ENCODE measurements at regions not wholly inside any gene's neighbourhood (a gene's known extent, or its start where the extent isn't known, plus 50 kb on each side); places are given as distances from the start of the nearest gene placed in this dataset.
"Not testable (repeated sequence)": the region's sequence is repeated elsewhere in the genome, so short reads cannot be mapped to it uniquely, and the experiment has no call there.

DNA sequence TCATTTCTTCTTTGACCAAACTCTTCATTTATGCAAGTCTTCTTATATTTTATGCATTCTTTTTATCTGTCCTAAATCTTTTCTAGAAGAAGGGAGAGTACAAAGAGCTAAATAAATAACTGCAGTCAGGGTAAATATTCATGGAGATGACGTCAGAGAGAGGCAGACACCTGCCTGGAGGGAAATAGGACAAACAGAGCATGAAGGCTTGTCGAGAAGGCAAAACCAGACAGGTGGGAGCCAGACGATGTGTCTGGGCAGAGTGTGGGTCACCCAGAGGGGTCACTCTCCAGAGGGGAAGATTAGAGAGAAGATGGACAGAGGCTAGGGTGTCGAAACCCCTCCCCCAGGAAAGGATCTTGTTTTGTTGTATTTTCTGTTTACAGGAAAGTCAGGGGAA lies 78.3 kb upstream of the RPL38 start:
- DNase-seq, result no peak
- in situ Hi-C loops (cut with MboI; ENCODE audit: low pct_unique_long_range_greater_than_20kb, low sequenced_read_pairs), result no loop called here

DNA sequence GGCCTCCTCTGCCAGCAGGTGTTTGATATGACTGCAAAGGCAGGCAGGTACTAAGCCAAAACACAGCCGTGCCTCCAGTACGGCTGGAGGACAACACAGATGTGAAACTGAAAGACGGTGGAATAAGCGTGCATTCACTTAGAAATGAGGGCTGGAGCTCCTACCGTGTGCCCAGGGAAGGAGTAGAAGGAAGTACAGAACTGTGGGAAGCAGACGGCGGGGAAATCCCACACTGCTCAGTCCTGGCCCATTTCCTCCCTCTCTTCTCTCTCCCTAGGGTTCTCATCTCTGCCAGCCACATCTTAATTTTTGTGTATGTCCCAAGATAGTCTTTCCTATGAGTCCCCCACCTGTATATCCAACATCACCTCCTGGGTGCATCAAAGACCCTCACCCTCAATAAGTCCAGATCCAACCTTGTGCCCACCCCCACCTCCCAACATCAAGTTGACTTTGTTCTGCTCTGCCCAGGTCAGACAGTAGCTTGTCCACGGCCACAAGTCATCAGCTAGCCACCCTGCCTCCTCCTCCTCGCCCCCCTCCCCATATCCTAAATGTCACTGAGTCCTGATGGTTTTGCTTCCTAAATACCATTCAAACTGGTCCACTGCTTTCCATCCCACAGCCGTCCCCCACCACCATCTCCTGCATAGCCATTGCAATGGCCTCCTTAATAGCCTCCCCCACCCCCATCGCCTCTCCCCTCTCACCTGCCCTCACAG lies 77.1 kb upstream of the RPL38 start:
- no peak for DNase-seq
- in situ Hi-C loops (cut with MboI; ENCODE audit: low pct_unique_long_range_greater_than_20kb, low sequenced_read_pairs), result no loop called here

DNA sequence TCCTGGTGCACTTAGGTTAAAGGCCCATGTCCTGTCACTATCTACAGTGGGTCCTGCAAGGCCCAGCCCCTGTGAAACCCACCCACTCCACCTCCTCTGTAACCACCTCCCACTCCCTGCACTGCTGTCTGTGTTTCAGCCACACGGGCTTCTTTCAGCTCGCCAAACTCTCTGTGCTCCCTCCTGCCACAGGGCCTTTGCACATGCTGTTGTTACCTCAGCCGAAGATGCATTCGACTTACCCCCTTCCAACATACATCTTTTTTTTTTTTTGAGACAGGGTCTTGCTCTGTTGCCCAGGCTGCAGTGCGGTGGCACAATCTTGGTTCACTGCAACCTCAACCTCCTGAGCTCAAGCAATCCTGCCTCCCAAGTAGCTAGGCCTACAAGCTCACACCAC lies 76.5 kb upstream of the RPL38 start:
- in situ Hi-C loops (cut with MboI; ENCODE audit: low pct_unique_long_range_greater_than_20kb, low sequenced_read_pairs), result no loop called here
- no peak for DNase-seq

DNA sequence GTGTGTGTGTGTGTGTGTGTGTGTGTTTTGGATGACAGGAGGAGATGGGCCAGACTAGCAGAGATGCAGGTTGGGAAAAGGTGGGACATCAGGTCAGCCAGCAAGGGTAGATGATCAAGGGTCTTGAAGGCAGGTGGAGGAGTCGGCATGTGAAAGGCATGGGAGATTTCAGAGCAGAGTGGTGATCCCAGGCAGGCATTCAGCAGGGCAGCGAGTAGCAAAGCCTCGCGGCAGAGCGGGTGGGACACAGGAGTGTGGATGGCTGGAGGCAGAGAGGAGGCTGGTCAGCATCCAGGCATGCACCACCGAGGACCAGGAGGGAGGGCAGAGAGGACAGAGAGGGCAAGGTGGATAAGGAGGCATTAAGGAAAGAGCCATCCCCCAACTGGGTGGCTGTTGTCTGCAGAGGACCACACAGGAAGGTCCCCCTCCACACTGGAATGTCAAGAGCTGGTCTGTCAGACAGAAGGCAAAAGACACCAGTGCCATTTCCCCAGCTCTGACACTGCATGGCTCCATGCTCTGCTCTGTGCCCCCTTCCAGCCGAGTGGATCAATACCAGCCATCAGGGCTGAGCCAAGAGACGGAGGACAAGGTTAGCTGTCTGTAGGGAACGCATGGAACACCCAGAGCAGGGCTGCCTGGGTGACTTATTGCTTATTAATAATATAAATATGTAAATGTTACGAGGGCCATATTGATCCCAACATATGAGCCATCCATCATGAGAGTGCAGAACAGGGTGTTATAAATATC lies 74.8 kb upstream of the RPL38 start:
- in situ Hi-C loops (cut with MboI; ENCODE audit: low pct_unique_long_range_greater_than_20kb, low sequenced_read_pairs), result no loop called here
- no peak for DNase-seq

DNA sequence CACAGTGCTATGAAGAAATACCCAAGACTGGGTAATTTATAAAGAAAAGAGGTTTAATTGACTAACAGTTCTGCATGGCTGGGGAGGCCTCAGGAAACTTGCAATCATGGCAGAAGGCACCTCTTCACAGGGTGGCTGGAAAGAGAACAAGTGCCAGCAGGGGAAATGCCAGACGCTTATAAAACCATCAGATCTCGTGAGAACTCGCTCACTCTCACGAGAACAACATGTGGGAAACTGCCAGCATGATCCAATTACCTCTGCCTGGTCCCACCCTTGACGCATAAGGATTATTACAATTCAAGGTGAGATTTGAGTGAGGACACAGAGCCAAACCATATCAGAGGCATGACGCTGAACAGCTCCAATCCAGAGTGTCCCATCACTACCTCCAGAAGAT lies 73.7 kb upstream of the RPL38 start:
- DNase-seq; in situ Hi-C loops (cut with MboI; ENCODE audit: low pct_unique_long_range_greater_than_20kb, low sequenced_read_pairs): not testable (repeated sequence)

DNA sequence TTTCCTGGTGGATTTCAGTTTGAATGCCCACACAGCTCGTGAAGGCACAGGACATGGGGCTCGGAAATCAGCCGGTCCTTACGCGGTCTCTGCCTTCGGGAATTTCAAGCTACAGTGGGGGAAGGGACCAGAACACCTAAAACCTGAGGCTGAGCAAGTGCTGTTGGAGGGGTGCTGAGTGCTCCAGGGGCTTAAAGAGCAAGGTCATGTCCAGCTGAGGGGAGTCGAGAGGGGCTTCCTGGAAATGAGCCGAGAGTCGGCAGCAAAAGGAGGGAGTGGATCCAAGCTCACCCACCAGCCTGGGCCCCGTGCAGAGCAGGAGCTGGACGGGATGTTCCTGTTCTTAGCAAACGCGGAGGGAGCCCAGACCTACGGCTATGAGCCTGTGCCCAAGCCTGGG lies 73.2 kb upstream of the RPL38 start:
- in situ Hi-C loops (cut with MboI; ENCODE audit: low pct_unique_long_range_greater_than_20kb, low sequenced_read_pairs), result no loop called here

DNA sequence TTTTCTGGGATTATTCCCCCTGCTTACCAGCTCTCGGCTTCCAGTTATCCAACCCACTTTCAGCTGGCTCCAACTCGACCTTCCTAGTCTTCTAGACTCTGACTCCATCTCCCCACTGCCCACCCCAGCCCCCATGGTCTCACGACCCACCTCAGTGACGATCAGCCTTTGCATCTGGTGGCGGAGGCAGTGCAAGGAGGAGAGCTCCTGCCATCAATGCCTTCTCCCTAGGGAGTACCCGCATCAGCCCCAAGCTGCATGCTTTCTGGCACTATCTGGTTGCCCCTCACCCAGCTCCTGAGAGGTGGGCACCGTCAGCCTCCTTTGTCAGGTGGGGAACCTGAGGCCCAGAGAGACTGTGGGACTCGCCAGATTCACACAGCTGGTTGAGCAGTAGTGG lies 72.6 kb upstream of the RPL38 start:
- no peak for DNase-seq
- in situ Hi-C loops (cut with MboI; ENCODE audit: low pct_unique_long_range_greater_than_20kb, low sequenced_read_pairs), result no loop called here

More for the DNA sequence above, 73.2 kb upstream of the RPL38 start:
- no peak for DNase-seq

DNA sequence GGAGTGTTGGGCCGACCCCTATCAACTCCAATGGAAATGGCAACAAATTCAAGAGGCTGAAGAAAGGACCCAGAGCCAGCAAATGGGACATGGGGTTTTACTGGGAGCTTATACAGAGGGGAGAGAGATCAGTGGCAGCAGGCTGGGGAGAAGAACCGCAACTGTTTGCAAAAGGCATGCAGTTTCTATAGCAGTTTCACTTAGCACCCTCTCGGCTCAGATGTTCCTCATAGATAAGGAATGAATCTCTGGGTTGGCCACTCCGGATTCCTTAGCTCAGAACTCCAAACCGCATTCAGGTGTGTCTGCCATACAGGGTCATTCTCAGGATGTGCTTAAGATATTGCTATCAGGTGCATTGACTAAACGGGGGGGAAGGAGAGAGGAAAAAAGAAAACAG lies 71.1 kb upstream of the RPL38 start:
- DNase-seq, result no peak
- in situ Hi-C loops (cut with MboI; ENCODE audit: low pct_unique_long_range_greater_than_20kb, low sequenced_read_pairs), result no loop called here

DNA sequence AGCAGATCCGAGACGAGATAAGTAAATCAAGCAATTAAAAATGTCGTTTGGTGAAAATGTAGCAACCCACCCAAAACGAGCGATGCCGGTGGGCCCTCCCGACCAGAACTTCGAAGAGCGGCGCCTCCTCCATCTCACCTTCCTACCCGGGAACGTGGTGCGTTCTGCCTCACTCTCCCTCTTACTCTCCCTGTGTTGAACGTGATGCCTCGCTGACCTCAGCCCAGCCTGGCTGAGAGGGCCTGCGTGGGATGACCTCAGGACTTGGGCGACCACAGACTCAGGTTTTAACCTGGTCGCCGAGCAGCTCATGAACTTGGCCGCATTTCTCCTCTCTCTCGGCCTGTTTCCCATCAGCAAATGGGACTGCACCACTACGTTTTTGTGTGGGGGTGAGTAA lies 69.7 kb upstream of the RPL38 start:
- no peak for DNase-seq
- in situ Hi-C loops (cut with MboI; ENCODE audit: low pct_unique_long_range_greater_than_20kb, low sequenced_read_pairs), result no loop called here

DNA sequence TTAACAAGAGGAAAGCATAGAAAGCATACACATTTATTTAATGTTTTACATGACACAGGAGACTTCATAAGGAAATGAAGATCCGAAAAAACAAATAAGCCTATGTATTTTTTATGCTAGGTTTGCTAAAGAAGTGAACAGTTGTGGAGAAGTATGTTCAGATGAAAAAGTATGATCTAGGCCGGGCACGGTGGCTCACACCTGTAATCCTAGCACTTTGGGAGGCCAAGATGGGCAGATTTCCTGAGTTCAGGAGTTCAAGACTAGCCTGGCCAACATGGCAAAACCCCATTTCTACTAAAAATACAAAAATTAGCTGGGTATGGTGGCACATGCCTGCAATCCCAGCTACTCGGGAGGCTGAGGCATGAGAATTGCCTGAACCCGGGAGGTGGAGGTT lies 69.2 kb upstream of the RPL38 start:
- in situ Hi-C loops (cut with MboI; ENCODE audit: low pct_unique_long_range_greater_than_20kb, low sequenced_read_pairs); DNase-seq: not testable (repeated sequence)

DNA sequence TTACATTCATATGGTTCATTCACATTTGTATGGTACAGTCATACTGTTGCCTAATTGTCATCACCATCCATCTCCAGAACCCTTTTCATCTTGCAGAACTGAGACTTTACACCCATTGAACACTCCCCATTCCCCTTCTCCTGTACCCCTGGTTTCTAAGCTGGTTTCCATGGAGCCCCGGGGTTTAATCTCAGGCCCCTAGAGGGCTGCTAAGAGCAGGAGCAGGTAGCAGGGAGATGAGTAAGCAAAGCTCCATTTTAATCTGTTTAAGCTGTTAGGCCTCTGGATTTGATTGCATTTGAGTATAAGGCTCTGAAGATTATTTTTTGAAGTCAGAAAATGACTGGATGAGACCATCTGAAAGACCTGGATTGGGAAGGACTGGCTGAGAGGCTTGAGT lies 68.5 kb upstream of the RPL38 start:
- DNase-seq, result no peak
- in situ Hi-C loops (cut with MboI; ENCODE audit: low pct_unique_long_range_greater_than_20kb, low sequenced_read_pairs), result no loop called here

DNA sequence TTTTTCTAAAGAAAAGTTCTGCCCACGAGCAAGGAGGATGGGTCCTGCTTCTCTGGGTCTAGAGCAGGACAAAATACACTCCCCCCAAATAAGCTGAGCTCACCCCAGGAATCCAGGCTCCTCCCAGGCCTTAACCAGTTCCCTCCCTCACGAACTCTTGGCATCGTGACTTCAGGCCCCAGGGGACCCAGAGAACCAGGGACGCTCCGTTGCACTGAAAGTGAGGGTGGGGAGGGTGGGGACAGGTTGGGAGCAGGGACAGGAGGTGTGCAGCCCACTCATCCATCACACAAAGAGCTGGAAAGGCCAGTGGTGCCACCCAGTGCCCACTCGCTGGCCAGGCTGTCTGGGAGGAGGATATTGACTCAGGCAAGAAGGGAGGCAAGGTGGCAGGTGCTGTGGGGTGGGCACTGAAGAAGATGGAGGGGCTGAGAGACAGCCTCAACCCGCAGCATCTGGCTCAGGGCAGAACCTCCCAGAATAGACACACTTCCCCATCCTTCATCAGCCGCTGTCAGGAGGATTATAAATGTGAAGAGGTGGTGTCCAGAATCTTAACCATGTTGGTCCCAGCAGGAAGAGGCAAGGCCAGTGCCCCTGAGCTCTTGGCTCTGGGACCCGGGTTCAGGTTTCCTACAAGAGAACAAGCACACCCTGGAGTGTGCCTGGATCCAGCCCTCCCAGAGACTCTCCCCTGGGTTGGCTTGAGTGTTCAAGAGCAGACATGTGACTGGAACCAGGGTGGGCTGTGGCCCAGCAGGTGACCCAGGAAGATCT lies 67.9 kb upstream of the RPL38 start:
- DNase-seq, result no peak
- in situ Hi-C loops (cut with MboI; ENCODE audit: low pct_unique_long_range_greater_than_20kb, low sequenced_read_pairs), result no loop called here

DNA sequence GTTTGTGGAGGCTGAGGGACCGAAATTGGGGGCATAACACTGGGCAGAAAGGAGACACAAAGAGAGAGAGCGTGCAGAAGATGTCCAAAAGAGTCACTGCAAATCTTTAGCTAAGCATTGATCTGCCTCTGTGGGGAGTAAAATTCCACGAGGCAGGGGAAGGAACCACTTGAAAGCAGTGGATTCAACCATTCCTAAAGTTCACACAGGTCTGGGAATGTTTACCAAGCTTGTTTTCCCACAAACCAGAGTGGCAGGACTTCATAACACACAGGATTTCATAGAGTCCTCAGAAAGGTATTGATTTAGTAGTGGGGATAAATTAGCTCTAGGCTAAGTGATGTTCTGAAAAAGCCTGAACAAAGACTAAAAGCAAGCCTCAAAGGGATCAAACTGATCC lies 66.1 kb upstream of the RPL38 start:
- in situ Hi-C loops (cut with MboI; ENCODE audit: low pct_unique_long_range_greater_than_20kb, low sequenced_read_pairs), result no loop called here
- no peak for DNase-seq

DNA sequence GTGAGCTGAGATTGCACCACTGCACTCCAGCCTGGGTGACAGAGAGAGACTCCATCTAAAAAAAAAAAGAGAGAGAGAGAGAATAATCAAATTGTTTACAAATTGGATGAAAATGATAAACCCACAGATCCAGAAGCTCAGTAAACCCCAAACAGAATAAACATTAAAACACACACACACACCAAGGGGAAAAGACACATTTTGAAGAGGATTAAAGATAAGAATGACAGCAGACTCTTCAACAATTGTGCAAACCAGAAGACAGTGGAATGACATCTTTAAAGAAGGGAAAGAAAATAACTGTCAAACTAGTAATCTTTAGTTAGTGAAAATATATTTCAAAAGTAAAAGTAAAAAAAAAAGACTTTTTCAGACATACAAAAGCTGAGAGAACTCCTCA lies 64.4 kb upstream of the RPL38 start:
- in situ Hi-C loops (cut with MboI; ENCODE audit: low pct_unique_long_range_greater_than_20kb, low sequenced_read_pairs), result no loop called here
- DNase-seq, result no peak

DNA sequence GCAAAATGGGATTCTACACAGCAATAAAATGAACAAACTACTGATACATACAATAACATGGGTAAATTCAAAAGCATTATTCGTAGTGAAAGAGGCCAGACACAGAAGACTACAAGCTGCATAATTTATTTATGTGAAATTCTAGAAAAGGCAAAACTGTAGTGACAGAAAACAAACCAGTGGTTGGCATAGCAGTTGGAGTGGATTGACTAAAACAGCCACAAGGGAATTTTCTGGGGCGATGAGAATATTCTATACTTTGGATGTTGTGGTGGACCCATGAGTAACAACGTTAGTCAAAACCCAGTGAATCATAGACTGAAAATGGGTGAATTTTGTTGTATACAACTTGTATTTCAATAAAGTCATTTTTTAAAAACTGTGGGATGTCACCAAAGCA lies 63.2 kb upstream of the RPL38 start:
- DNase-seq, result no peak
- in situ Hi-C loops (cut with MboI; ENCODE audit: low pct_unique_long_range_greater_than_20kb, low sequenced_read_pairs), result no loop called here

DNA sequence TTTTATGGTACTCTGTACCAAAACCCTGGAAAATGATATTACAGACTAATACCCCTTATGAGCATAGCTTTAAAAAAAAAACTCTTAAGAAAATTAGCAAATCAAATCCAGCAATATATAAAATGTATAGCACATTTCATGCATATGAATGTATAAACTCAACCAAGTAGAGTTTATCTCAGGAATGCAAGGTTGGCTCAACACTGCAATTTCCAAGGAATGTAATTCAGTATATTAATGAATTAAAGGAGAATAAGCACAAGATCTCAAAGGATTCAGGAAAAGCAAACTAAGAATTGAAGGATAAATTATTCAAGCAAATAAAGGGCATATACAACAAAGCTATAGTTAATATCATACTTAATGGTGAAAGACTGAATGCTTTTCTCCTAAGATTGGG lies 61.9 kb upstream of the RPL38 start:
- DNase-seq, result no peak
- in situ Hi-C loops (cut with MboI; ENCODE audit: low pct_unique_long_range_greater_than_20kb, low sequenced_read_pairs), result no loop called here

DNA sequence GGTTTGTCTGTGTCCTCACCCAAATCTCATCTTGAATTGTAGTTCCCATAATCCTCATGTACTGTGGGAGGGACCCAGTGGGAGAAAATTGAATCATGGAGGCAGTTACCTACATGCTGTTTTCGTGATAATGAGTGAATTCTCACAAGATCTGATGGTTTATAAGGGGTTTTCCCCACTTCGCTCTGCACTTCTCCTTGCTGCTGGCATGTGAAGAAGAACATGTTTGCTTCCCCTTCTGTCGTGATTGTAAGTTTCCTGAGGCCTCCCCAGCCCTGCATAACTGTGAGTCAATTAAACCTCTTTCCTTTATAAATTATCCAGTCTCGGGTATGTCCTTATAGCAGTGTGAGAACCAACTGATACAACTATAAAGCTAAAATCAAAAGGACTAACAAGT lies 60.2 kb upstream of the RPL38 start:
- in situ Hi-C loops (cut with MboI; ENCODE audit: low pct_unique_long_range_greater_than_20kb, low sequenced_read_pairs), result not testable (repeated sequence)

DNA sequence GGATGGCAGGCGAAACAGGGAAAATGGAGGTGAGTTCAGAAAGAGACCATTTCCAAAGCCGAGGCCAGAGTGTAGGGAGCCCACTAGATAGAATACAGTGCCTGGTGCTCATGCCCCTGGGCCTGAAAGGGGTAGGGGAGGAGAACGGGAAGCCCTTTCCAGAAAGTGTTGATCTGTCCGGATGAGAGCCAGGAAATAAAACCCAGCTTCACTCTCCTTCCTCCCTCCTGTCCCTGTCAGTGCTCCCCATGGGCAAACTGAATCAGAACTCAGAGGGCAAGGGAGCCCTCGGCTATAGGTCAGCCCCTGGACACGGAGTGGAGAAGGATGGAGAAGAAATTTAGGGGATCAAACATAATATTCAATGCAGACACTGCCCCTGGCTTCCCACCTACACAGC lies 57.7 kb upstream of the RPL38 start:
- no peak for DNase-seq
- in situ Hi-C loops (cut with MboI; ENCODE audit: low pct_unique_long_range_greater_than_20kb, low sequenced_read_pairs), result no loop called here

More for the DNA sequence above, 60.2 kb upstream of the RPL38 start:
- DNase-seq, result not testable (repeated sequence)

DNA sequence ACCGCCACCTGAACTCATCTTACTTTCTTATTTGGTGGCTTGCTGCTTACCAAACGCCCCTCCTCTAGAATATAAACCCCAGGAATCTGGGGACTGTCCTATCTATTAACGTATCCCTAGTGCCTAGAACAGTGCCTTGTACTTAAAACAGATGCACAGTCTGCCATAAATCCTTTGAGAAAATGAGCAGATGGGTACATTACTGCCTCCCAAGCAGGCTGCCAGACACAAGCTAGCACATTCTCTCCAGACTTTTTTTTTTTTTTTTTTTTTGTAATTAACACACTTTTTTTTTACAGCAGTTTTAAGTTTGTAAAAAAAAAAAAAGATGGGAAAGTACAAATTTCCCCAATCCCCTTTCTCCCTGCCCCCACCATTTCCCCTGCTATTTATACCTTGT lies 57.3 kb upstream of the RPL38 start:
- no peak for DNase-seq
- in situ Hi-C loops (cut with MboI; ENCODE audit: low pct_unique_long_range_greater_than_20kb, low sequenced_read_pairs), result no loop called here

All from KBM-7 (cell line).